ENCODE measurements at regions not wholly inside any gene's neighbourhood (a gene's known extent, or its start where the extent isn't known, plus 50 kb on each side); places are given as distances from the start of the nearest gene placed in this dataset.

GRCh38 chr4:66604192-66604591, 933.9 kb upstream of the EPHA5 start:
- TF ChIP-seq CTCF (conservative IDR thresholded peaks at IDR 0.05; ENCODE audit: low read length) (no peak), EZH2phosphoT487 (IDR thresholded peaks at IDR 0.05; ENCODE audit: borderline replicate concordance, low read depth, low read length) (no peak)

Data from OCI-LY7 (cell line).